ENCODE measurements at regions not wholly inside any gene's neighbourhood (a gene's known extent, or its start where the extent isn't known, plus 50 kb on each side); places are given as distances from the start of the nearest gene placed in this dataset.

GRCh38 chrX:79080141-79080540 is 64.3 kb upstream of the GPR174 start:
- TF ChIP-seq ZNF175 (tag by site-specific recombination; IDR thresholded peaks at IDR 0.05) (no peak), ZNF549 (tag by site-specific recombination; IDR thresholded peaks at IDR 0.05) (no peak), ZNF26 (tag by site-specific recombination; IDR thresholded peaks at IDR 0.05) (no peak)

Data from HEK293 (cell line).